ENCODE measurements at regions not wholly inside any gene's neighbourhood (a gene's known extent, or its start where the extent isn't known, plus 50 kb on each side); places are given as distances from the start of the nearest gene placed in this dataset.

- TF ChIP-seq CTCF (IDR thresholded peaks at IDR 0.05): no peak
- TF ChIP-seq POLR2A (IDR thresholded peaks at IDR 0.05): no peak
Measured at GRCh38 chr7:71005109-71005508, 126.8 kb upstream of the GALNT17 start.
